ENCODE measurements at regions not wholly inside any gene's neighbourhood (a gene's known extent, or its start where the extent isn't known, plus 50 kb on each side); places are given as distances from the start of the nearest gene placed in this dataset.

DNA sequence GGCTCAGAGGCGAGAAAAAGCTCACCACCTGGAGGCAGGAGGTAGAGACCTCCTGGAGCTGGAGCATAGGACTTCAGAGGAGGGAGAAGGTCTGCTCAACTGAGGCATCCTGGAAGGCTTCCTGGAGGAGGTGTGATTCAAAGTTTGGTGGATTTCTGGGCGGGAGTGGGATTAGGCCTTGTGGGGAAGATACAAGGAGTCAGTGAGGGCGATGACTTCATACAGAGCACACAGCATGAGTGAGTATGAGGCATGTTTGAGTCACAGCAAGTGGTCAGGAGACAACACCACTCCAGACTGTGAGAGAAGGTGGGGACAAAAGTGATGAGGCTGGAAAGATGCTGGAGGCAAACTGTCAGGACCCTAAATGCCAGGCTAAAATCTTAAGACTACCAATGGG is 77.6 kb downstream of the MATN1 start:
- TF ChIP-seq, protein P1, sequence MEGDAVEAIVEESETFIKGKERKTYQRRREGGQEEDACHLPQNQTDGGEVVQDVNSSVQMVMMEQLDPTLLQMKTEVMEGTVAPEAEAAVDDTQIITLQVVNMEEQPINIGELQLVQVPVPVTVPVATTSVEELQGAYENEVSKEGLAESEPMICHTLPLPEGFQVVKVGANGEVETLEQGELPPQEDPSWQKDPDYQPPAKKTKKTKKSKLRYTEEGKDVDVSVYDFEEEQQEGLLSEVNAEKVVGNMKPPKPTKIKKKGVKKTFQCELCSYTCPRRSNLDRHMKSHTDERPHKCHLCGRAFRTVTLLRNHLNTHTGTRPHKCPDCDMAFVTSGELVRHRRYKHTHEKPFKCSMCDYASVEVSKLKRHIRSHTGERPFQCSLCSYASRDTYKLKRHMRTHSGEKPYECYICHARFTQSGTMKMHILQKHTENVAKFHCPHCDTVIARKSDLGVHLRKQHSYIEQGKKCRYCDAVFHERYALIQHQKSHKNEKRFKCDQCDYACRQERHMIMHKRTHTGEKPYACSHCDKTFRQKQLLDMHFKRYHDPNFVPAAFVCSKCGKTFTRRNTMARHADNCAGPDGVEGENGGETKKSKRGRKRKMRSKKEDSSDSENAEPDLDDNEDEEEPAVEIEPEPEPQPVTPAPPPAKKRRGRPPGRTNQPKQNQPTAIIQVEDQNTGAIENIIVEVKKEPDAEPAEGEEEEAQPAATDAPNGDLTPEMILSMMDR (IDR thresholded peaks at IDR 0.05; ENCODE audit: borderline replicate concordance, insufficient read depth, low read depth, low read length), result no peak
- no peak overlapping the region for H3K4me3 ChIP-seq (ENCODE audit: low read depth, low read length)

DNA sequence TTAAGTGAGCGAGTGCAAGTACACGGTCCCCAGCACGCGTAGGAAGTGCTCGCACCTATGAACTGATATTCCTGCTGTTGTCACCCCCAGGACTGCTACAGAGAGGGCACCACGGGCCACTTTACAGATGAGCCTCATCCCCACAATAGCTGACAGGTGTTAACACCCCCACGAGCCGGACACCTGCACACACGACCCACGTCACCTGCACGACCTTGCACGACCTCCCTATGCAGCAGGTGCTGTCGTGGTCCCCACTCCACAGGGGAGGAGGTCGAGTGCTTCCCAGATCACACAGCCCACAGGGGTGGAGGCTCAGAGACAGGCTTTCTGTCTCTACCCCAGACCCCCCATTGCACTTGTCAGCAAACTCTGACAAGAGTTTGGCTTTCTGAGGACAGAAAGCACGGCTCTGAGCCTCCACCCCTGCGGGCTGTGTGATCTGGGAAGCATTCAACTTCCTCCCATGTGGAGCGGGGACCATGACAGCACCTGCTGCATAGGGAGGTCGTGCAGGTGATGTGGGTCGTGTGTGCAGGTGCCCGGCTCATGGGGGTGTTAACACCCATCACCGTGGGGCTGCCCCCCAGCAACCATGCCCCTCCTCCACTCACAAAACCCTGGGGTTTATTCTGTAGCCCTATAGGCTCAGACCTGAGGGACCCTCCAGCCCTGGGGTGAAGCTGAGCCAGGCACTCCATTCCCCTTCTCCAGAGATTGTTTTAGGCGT is 80.8 kb downstream of the MATN1 start:
- TF ChIP-seq, protein P1 (IDR thresholded peaks at IDR 0.05; ENCODE audit: borderline replicate concordance, insufficient read depth, low read depth, low read length), result no peak
- no peak overlapping the region for H3K4me3 ChIP-seq (ENCODE audit: low read depth, low read length)

DNA sequence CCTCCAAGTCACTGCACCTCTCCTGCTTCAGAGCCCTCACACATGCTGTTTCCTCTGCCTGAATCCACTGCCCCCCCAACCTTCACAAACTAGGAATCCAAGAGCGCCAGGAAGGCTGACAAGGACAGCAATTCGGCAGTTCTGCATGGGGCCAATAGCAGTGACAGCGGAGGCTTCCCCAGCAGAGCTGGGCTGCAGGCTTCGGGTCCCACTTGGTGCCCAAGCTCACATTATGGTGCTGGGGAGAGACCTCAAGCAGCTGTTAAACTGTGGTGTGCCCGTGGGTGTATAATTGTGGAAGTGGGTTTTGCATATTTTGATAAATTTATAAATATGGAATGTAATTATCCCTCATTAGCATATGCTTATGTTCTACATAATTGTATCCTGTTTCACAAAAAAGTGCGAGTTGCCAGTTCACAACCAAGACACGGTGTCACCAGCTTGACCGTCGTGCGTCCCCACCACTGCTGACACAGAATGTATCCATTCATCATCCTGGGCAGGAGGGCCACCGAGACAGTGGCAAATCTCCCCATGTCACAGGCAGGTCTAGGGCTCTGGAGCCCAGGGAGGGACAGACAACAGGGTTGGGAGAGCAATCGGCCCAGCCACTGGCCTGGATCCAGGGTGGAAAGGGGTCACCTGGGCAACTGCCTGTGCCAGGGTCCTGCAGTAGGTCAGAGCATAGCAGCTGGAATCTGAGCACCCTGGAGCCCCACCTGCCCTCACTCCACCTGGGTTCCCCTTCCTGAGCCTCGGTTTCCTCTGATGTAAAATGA is 81.6 kb downstream of the MATN1 start:
- TF ChIP-seq, protein P1 (IDR thresholded peaks at IDR 0.05; ENCODE audit: borderline replicate concordance, insufficient read depth, low read depth, low read length), result no peak
- H3K4me3 ChIP-seq (ENCODE audit: low read depth, low read length), result no peak overlapping the region

DNA sequence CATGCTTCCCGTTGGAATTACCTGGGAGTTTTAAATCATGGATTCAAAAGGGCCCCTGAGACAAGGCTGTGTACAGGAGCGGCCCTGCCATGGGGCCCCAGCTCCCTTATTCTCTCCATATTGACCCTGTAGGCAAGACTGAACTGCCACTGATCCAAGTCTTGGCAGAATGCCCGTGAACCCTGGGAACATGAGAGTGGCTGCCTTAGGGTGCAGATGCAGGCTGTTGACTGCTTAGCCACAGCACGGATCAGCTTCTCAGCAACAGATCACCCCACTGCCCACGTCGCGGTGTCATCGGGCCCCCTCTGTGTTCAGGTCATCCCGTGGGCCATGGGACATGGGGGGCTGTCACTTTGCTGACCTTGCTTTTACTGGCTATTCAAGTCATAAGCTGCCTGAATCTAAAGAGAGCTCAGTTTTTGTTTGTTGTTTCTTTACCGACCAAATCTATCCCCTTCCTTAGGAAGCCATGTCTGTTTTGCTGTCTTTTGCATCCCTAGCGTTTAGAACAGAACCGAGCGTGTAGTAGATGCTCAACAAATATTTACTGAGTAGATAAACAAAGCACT is 83.4 kb downstream of the MATN1 start:
- no peak overlapping the region for H3K4me3 ChIP-seq (ENCODE audit: low read depth, low read length)
- TF ChIP-seq, protein P1 (IDR thresholded peaks at IDR 0.05; ENCODE audit: borderline replicate concordance, insufficient read depth, low read depth, low read length), result no peak

DNA sequence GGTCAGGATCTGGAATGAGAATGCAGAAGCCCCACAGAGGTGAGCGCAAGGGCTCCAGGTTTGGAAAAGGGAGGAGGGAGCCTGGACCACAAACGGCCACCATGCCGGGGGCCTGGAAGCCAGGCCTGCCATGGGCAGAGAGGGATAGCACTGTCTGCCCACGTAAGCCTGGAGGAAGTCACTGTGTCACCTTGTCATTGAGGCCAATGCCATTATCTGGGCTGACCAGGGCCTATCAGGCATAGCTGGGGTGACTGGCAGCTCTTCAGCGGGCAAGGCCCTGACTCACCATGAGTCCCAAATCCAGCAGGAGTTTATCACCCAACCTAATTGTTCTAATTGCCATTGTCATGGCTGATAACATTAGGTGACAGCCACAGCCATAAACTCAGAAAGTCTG is 84.6 kb downstream of the MATN1 start:
- H3K4me3 ChIP-seq (ENCODE audit: low read depth, low read length), result no peak overlapping the region
- TF ChIP-seq, protein P1 (IDR thresholded peaks at IDR 0.05; ENCODE audit: borderline replicate concordance, insufficient read depth, low read depth, low read length), result no peak

DNA sequence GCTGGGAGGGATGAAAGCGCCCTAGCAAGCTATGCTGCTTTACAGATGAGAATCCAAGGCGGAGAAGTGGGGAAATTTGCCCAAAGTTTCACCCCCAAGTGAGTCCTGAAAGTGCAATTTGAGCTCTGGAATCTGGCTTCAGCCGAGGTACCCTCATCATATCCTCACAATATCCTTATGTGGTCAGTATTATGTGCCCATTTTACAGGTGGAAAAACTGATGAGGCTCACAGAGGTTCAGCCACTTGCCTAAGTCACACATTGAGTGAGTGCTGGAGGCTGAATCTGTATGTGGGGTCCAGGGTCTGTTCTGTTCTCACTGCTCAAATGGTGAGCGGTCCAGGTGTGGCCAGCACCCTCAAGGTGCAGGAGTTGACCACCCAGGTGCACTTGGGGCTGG is 85.3 kb downstream of the MATN1 start:
- TF ChIP-seq, protein P1 (IDR thresholded peaks at IDR 0.05; ENCODE audit: borderline replicate concordance, insufficient read depth, low read depth, low read length), result no peak
- no peak overlapping the region for H3K4me3 ChIP-seq (ENCODE audit: low read depth, low read length)

All from GM12875 (cell line).